HEK293 (cell line): ENCODE measurements at regions not wholly inside any gene's neighbourhood (a gene's known extent, or its start where the extent isn't known, plus 50 kb on each side); places are given as distances from the start of the nearest gene placed in this dataset.
A peak's percentile ranks its signal among the peaks of the same experiment; 100 is the strongest.

ENCODE experiments used
- CTCF ChIA-PET: fragments of 350-600 bp; formaldehyde crosslinking; extraction: SDS; loops from one replicate; lab custom pipeline; 2021; ENCODE audit warnings: antibody characterized with exemption; lab: Yijun Ruan, JAX
- POLR2A ChIA-PET: fragments of 300-600 bp; formaldehyde crosslinking; extraction: SDS; loops from one replicate; lab custom pipeline; 2020; ENCODE audit warnings: antibody characterized with exemption, inconsistent platforms; lab: Yijun Ruan, JAX
- H3K27ac ChIP-seq: fragments of 200-500 bp; sonication (Bioruptor generic); 2 replicates; pipeline ENCODE4 v1.5.1; 2014; ENCODE audit warnings: low read depth, low read length, control low read depth, inconsistent platforms; ENCODE audit errors: extremely low read depth
- H3K36me3 ChIP-seq, 2 experiments: fragments of 200-500 bp in 1 of 2; sonication (Bioruptor generic) in 1 of 2; 1 replicate in 1 of 2; 2 replicates in 1 of 2; pipeline ENCODE4 v1.5.1; 2014 to 2017; ENCODE audit warnings: inconsistent platforms in 2 of 2, low read length in 2 of 2; ENCODE audit not compliant: control insufficient read depth in 2 of 2, insufficient read depth in 1 of 2
- H3K4me1 ChIP-seq: fragments of 200-500 bp; sonication (Bioruptor generic); 2 replicates; pipeline ENCODE4 v1.5.1; 2014; ENCODE audit warnings: mild to moderate bottlenecking, low read length, inconsistent platforms; ENCODE audit not compliant: control insufficient read depth, insufficient read depth
- H3K4me3 ChIP-seq: 2 replicates; pipeline ENCODE4 v1.5.1; 2011; ENCODE audit warnings: low read depth, mild to moderate bottlenecking, control low read depth, low read length, moderate library complexity
- H3K9me3 ChIP-seq: fragments of 200-500 bp; sonication (Bioruptor generic); 2 replicates; pipeline ENCODE4 v1.5.1; 2014; ENCODE audit warnings: low read depth, low read length, inconsistent platforms; ENCODE audit not compliant: control insufficient read depth, insufficient read depth
- FEZF1 ChIP-seq: fragments of 450-650 bp; formaldehyde crosslinking; IDR thresholded peaks from 2 replicates; pipeline ENCODE4 v1.5.1; 2016; ENCODE audit warnings: missing biosample characterization, missing genetic modification characterization
- GLIS1 ChIP-seq: fragments of 450-650 bp; formaldehyde crosslinking; IDR thresholded peaks from 2 replicates; pipeline ENCODE4 v1.5.1; 2016; ENCODE audit warnings: missing biosample characterization, missing genetic modification characterization
- HOXD13 ChIP-seq: sonication (generic); formaldehyde crosslinking; IDR thresholded peaks from 2 replicates; pipeline ENCODE4 v1.8.0; 2022; ENCODE audit warnings: missing genetic modification reagents, borderline replicate concordance
- MEIS1 ChIP-seq: sonication (generic); formaldehyde crosslinking; IDR thresholded peaks from 2 replicates; pipeline ENCODE4 v1.8.1; 2022; ENCODE audit warnings: missing genetic modification reagents, mild to moderate bottlenecking, borderline replicate concordance
- MZF1 ChIP-seq: fragments of 450-650 bp; formaldehyde crosslinking; IDR thresholded peaks from 2 replicates; pipeline ENCODE4 v1.5.1; 2017; ENCODE audit warnings: missing biosample characterization, missing genetic modification characterization, borderline replicate concordance
- WT1 ChIP-seq: fragments of 450-650 bp; formaldehyde crosslinking; IDR thresholded peaks from 2 replicates; pipeline ENCODE4 v1.5.1; 2016; ENCODE audit warnings: missing biosample characterization, missing genetic modification characterization
- ZBTB21 ChIP-seq: fragments of 450-650 bp; formaldehyde crosslinking; IDR thresholded peaks from 2 replicates; pipeline ENCODE4 v1.5.1; 2017; ENCODE audit warnings: missing biosample characterization, missing genetic modification characterization
- ZBTB8A ChIP-seq: fragments of 450-650 bp; formaldehyde crosslinking; IDR thresholded peaks from 2 replicates; pipeline ENCODE4 v1.5.1; 2016; ENCODE audit warnings: missing biosample characterization, missing genetic modification characterization
- ZIC2 ChIP-seq: fragments of 450-650 bp; formaldehyde crosslinking; IDR thresholded peaks from 2 replicates; pipeline ENCODE4 v1.5.1; 2016; ENCODE audit warnings: missing biosample characterization, missing genetic modification characterization
- ZNF146 ChIP-seq: fragments of 450-650 bp; formaldehyde crosslinking; IDR thresholded peaks from 2 replicates; pipeline ENCODE4 v1.5.1; 2016; ENCODE audit warnings: missing biosample characterization, missing genetic modification characterization
- ZNF202 ChIP-seq: fragments of 450-650 bp; formaldehyde crosslinking; IDR thresholded peaks from 2 replicates; pipeline ENCODE4 v1.5.1; 2016; ENCODE audit warnings: missing biosample characterization, missing genetic modification characterization, borderline replicate concordance
- ZNF214 ChIP-seq: fragments of 450-650 bp; formaldehyde crosslinking; IDR thresholded peaks from 2 replicates; pipeline ENCODE4 v1.5.1; 2017; ENCODE audit warnings: missing biosample characterization, mild to moderate bottlenecking, missing genetic modification characterization, borderline replicate concordance
- ZNF24 ChIP-seq: fragments of 450-650 bp; formaldehyde crosslinking; IDR thresholded peaks from 2 replicates; pipeline ENCODE4 v1.5.1; 2016; ENCODE audit warnings: missing biosample characterization, missing genetic modification characterization
- ZNF311 ChIP-seq: fragments of 450-650 bp; formaldehyde crosslinking; IDR thresholded peaks from 2 replicates; pipeline ENCODE4 v1.5.1; 2017; ENCODE audit warnings: missing biosample characterization, missing genetic modification characterization, borderline replicate concordance
- ZNF341 ChIP-seq: fragments of 450-650 bp; formaldehyde crosslinking; IDR thresholded peaks from 2 replicates; pipeline ENCODE4; 2016; ENCODE audit warnings: low read depth, missing biosample characterization, missing genetic modification characterization
- ZNF354C ChIP-seq: fragments of 450-650 bp; formaldehyde crosslinking; IDR thresholded peaks from 2 replicates; pipeline ENCODE4 v1.5.1; 2016; ENCODE audit warnings: missing biosample characterization, missing genetic modification characterization, low read depth, borderline replicate concordance
- ZNF394 ChIP-seq: fragments of 450-650 bp; formaldehyde crosslinking; IDR thresholded peaks from 2 replicates; pipeline ENCODE4 v1.5.1; 2016; ENCODE audit warnings: missing biosample characterization, missing genetic modification characterization, mild to moderate bottlenecking, moderate library complexity, borderline replicate concordance
- ZNF404 ChIP-seq: fragments of 450-650 bp; formaldehyde crosslinking; IDR thresholded peaks from 2 replicates; pipeline ENCODE4 v1.5.1; 2017; ENCODE audit warnings: missing biosample characterization, missing genetic modification characterization
- ZNF426 ChIP-seq: fragments of 450-650 bp; formaldehyde crosslinking; IDR thresholded peaks from 2 replicates; pipeline ENCODE4 v1.5.1; 2017; ENCODE audit warnings: missing biosample characterization, missing genetic modification characterization, mild to moderate bottlenecking, inconsistent platforms, moderate library complexity
- ZNF48 ChIP-seq: fragments of 450-650 bp; formaldehyde crosslinking; IDR thresholded peaks from 2 replicates; pipeline ENCODE4 v1.5.1; 2016; ENCODE audit warnings: missing biosample characterization, missing genetic modification characterization
- ZNF501 ChIP-seq: fragments of 450-650 bp; formaldehyde crosslinking; IDR thresholded peaks from 2 replicates; pipeline ENCODE4 v1.5.1; 2016; ENCODE audit warnings: missing biosample characterization, missing genetic modification characterization
- ZNF600 ChIP-seq: fragments of 450-650 bp; formaldehyde crosslinking; IDR thresholded peaks from 2 replicates; pipeline ENCODE4 v1.5.1; 2016; ENCODE audit warnings: missing biosample characterization, missing genetic modification characterization
- ZNF610 ChIP-seq: fragments of 450-650 bp; formaldehyde crosslinking; IDR thresholded peaks from 2 replicates; pipeline ENCODE4 v1.5.1; 2016; ENCODE audit warnings: missing biosample characterization, missing genetic modification characterization, borderline replicate concordance
- ZNF626 ChIP-seq: fragments of 450-650 bp; sonication (Bioruptor Pico); formaldehyde crosslinking; IDR thresholded peaks from 2 replicates; pipeline ENCODE4 v1.5.1; 2018; ENCODE audit warnings: missing biosample characterization, missing genetic modification characterization, inconsistent platforms
- ZNF645 ChIP-seq: fragments of 450-650 bp; formaldehyde crosslinking; IDR thresholded peaks from 2 replicates; pipeline ENCODE4; 2016; ENCODE audit warnings: missing biosample characterization, missing genetic modification characterization
- ZNF660 ChIP-seq: fragments of 450-650 bp; IDR thresholded peaks from 2 replicates; pipeline ENCODE4 v1.5.1; 2018; ENCODE audit warnings: missing biosample characterization, mild to moderate bottlenecking, missing genetic modification characterization
- ZNF776 ChIP-seq: fragments of 450-650 bp; formaldehyde crosslinking; IDR thresholded peaks from 2 replicates; pipeline ENCODE4 v1.5.0; 2017; ENCODE audit warnings: missing biosample characterization, missing genetic modification characterization, borderline replicate concordance
- ZNF777 ChIP-seq: fragments of 450-650 bp; formaldehyde crosslinking; IDR thresholded peaks from 2 replicates; pipeline ENCODE4 v1.5.1; 2017; ENCODE audit warnings: missing biosample characterization, missing genetic modification characterization, borderline replicate concordance
- TF ChIP-seq, protein P1 (sequence below): fragments of 450-650 bp; formaldehyde crosslinking; IDR thresholded peaks from 2 replicates; pipeline ENCODE4 v1.5.1; 2017; ENCODE audit warnings: missing biosample characterization, missing genetic modification characterization
- TF ChIP-seq, protein P2 (sequence below): fragments of 450-650 bp; formaldehyde crosslinking; IDR thresholded peaks from 2 replicates; pipeline ENCODE4 v1.5.1; 2016; ENCODE audit warnings: missing biosample characterization, missing genetic modification characterization, borderline replicate concordance
- TF ChIP-seq, protein P3 (sequence below): fragments of 450-650 bp; formaldehyde crosslinking; IDR thresholded peaks from 2 replicates; pipeline ENCODE4 v1.5.1; 2017; ENCODE audit warnings: missing biosample characterization, missing genetic modification characterization

- no peak for TF ChIP-seq ZNF354C (tag by site-specific recombination)
- no peak for TF ChIP-seq ZNF48
- no peak for TF ChIP-seq ZNF341
- no peak for TF ChIP-seq ZNF776 (tag by site-specific recombination)
- TF ChIP-seq ZNF24 = no peak
- no peak for TF ChIP-seq GLIS1
- TF ChIP-seq ZNF600 = 0 out of 2 replicates have a peak, but pooled peaks have one; percentile 30
- TF ChIP-seq ZIC2 (tag by site-specific recombination) = peak; percentile 35; the same call in 1 of the 2 replicates
- TF ChIP-seq ZNF426 (tag by site-specific recombination) = no peak
- no peak for TF ChIP-seq ZNF404 (tag by site-specific recombination)
- TF ChIP-seq, protein P1, sequence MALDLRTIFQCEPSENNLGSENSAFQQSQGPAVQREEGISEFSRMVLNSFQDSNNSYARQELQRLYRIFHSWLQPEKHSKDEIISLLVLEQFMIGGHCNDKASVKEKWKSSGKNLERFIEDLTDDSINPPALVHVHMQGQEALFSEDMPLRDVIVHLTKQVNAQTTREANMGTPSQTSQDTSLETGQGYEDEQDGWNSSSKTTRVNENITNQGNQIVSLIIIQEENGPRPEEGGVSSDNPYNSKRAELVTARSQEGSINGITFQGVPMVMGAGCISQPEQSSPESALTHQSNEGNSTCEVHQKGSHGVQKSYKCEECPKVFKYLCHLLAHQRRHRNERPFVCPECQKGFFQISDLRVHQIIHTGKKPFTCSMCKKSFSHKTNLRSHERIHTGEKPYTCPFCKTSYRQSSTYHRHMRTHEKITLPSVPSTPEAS (tag by site-specific recombination) = no peak
- no peak for TF ChIP-seq ZNF610
- no peak for TF ChIP-seq ZNF501 (tag by site-specific recombination)
- TF ChIP-seq ZNF202 (tag by site-specific recombination) = no peak
- TF ChIP-seq ZBTB8A (tag by site-specific recombination) = peak; percentile 38; the same call in 1 of the 2 replicates
- TF ChIP-seq ZBTB21 (tag by site-specific recombination) = peak; percentile 35; the same call in 1 of the 2 replicates
- TF ChIP-seq MZF1 (tag by site-specific recombination) = no peak
- no peak for TF ChIP-seq ZNF214 (tag by site-specific recombination)
- TF ChIP-seq, protein P2, sequence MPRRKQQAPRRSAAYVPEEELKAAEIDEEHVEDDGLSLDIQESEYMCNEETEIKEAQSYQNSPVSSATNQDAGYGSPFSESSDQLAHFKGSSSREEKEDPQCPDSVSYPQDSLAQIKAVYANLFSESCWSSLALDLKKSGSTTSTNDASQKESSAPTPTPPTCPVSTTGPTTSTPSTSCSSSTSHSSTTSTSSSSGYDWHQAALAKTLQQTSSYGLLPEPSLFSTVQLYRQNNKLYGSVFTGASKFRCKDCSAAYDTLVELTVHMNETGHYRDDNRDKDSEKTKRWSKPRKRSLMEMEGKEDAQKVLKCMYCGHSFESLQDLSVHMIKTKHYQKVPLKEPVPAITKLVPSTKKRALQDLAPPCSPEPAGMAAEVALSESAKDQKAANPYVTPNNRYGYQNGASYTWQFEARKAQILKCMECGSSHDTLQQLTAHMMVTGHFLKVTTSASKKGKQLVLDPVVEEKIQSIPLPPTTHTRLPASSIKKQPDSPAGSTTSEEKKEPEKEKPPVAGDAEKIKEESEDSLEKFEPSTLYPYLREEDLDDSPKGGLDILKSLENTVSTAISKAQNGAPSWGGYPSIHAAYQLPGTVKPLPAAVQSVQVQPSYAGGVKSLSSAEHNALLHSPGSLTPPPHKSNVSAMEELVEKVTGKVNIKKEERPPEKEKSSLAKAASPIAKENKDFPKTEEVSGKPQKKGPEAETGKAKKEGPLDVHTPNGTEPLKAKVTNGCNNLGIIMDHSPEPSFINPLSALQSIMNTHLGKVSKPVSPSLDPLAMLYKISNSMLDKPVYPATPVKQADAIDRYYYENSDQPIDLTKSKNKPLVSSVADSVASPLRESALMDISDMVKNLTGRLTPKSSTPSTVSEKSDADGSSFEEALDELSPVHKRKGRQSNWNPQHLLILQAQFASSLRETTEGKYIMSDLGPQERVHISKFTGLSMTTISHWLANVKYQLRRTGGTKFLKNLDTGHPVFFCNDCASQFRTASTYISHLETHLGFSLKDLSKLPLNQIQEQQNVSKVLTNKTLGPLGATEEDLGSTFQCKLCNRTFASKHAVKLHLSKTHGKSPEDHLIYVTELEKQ (tag by site-specific recombination) = no peak
- no peak for TF ChIP-seq ZNF777
- 0 out of 2 replicates have a peak, but pooled peaks have one; percentile 55 for TF ChIP-seq ZNF660 (tag by site-specific recombination)
- no peak for TF ChIP-seq ZNF626 (tag by site-specific recombination)
- TF ChIP-seq HOXD13 (CRISPR knock-in tag) = no peak
Observed at GRCh38 chr10:78757344-78757925, 311.3 kb upstream of the ZMIZ1 start (continued).

GRCh38 chr10:78758176-78758575, 310.6 kb upstream of the ZMIZ1 start:
- CTCF ChIA-PET = interaction anchor here (0.6 kb wide), 1 partner anchor 696 kb away, joined by 4 read pairs; no protein-coding TSS in a partner anchor

More at GRCh38 chr10:78758176-78758575, 310.6 kb upstream of the ZMIZ1 start:
- no peak for TF ChIP-seq MEIS1
- TF ChIP-seq ZNF311 (tag by site-specific recombination) = no peak
- no peak for TF ChIP-seq ZNF426 (tag by site-specific recombination)
- TF ChIP-seq, protein P3, sequence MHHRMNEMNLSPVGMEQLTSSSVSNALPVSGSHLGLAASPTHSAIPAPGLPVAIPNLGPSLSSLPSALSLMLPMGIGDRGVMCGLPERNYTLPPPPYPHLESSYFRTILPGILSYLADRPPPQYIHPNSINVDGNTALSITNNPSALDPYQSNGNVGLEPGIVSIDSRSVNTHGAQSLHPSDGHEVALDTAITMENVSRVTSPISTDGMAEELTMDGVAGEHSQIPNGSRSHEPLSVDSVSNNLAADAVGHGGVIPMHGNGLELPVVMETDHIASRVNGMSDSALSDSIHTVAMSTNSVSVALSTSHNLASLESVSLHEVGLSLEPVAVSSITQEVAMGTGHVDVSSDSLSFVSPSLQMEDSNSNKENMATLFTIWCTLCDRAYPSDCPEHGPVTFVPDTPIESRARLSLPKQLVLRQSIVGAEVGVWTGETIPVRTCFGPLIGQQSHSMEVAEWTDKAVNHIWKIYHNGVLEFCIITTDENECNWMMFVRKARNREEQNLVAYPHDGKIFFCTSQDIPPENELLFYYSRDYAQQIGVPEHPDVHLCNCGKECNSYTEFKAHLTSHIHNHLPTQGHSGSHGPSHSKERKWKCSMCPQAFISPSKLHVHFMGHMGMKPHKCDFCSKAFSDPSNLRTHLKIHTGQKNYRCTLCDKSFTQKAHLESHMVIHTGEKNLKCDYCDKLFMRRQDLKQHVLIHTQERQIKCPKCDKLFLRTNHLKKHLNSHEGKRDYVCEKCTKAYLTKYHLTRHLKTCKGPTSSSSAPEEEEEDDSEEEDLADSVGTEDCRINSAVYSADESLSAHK (tag by site-specific recombination) = no peak
- TF ChIP-seq WT1 (tag by site-specific recombination) = no peak
- no peak for TF ChIP-seq ZNF146
- no peak for TF ChIP-seq ZNF645 (tag by site-specific recombination)
- TF ChIP-seq ZBTB8A (tag by site-specific recombination) = no peak
- no peak for TF ChIP-seq ZNF394 (tag by site-specific recombination)
- no peak for TF ChIP-seq ZNF354C (tag by site-specific recombination)
- TF ChIP-seq FEZF1 = no peak
- Histone ChIP-seq H3K4me3 (no peak overlapping the region), H3K4me1 (peaks cover 7% of the 10 kb centered on the region; the same call in 1 of the 2 replicates), H3K27ac (no peak overlapping the region), H3K36me3 (no peaks in the 10 kb centered on the region), H3K9me3 (no peaks in the 10 kb centered on the region)
- POLR2A ChIA-PET = no interaction called here
